Activated naive CD8-positive, alpha-beta T cell treated with anti-CD3 and anti-CD28 coated beads, Interleukin-2, amount 10 ng/mL, durations not matched to agents 7 days and 5 days (primary cell): ENCODE measurements at regions not wholly inside any gene's neighbourhood (a gene's known extent, or its start where the extent isn't known, plus 50 kb on each side); places are given as distances from the start of the nearest gene placed in this dataset.

Experiments
- ATAC-seq: fragments of 150-1000 bp; cut with Tn5 transposase; one replicate; pipeline ENCODE4 v1.10.0; 2021; ENCODE audit warnings: low read depth, moderate library complexity
- POLR2A ChIA-PET: fragments of 350-600 bp; sonication (Branson Sonifier 250); formaldehyde crosslinking; loops from one replicate; lab custom pipeline; 2021; ENCODE audit warnings: antibody characterized with exemption; lab: Charles Lee
- DNase-seq: peaks from one replicate; pipeline ENCODE4 v3.0.0; 2021
- H3K27ac Mint-ChIP-seq: one replicate; pipeline ENCODE4 v1.8.0; 2022; ENCODE audit warnings: mild to moderate bottlenecking, mixed read lengths
- H3K27me3 Mint-ChIP-seq: one replicate; pipeline ENCODE4 v1.8.0; 2022; ENCODE audit warnings: mild to moderate bottlenecking, moderate library complexity, mixed read lengths
- H3K36me3 Mint-ChIP-seq: one replicate; pipeline ENCODE4 v1.8.0; 2021; ENCODE audit warnings: mild to moderate bottlenecking, mixed read lengths
- H3K4me1 Mint-ChIP-seq: one replicate; pipeline ENCODE4 v1.8.0; 2021; ENCODE audit warnings: mixed read lengths
- H3K4me3 Mint-ChIP-seq: one replicate; pipeline ENCODE4 v1.8.0; 2022; ENCODE audit warnings: mild to moderate bottlenecking, moderate library complexity, mixed read lengths
- H3K9me3 Mint-ChIP-seq: one replicate; pipeline ENCODE4 v1.8.0; 2021; ENCODE audit warnings: mixed read lengths

DNA sequence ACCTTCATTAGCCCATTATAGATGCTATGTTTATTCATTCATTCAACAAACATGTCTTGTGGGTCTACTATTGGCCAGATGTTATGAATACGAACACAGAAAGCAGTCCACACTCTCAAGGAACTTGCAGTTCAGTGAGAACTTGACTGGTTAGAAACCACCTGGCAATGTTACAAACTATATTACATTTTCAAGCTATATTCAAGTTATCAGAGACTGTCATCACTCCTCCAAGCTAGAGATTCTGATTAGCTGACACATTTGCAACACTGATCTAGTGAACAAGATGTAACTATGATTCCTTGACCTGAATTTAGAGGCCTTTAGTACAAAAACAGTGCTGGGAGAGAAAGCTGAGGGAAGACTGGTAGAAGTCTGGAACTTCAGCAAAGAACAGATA lies 170.7 kb upstream of the EEA1 start:
- Mint-ChIP-seq H3K4me1 (peaks cover 11% of the 10 kb centered on the region), H3K27ac (no peak overlapping the region), H3K9me3 (no peaks in the 10 kb centered on the region), H3K27me3 (no peaks in the 10 kb centered on the region), H3K36me3 (peaks cover 2% of the 10 kb centered on the region), H3K4me3 (no peak overlapping the region)
- POLR2A ChIA-PET, result no interaction called here
- ATAC-seq, result no peak
- DNase-seq, result no peak

DNA sequence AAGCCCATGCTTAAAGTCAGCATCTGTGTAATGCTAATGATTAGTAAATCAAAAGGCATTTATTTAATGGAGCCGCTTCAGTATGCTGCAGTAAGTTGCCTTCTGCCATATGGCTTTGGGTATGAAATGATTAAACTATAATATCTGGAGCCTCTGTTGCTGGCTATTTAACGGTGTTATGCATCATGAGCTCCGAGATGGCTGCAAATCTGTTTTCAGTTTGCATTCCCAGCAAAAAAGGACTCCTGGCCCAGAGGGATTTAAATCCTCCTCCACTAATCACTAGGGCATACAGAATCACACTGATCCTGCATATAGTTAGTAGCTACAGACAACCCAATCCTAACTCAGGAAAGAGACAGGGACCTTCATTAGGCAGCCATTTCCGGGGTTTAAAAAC lies 171.5 kb upstream of the EEA1 start:
- ATAC-seq, result no peak
- peaks cover 2% of the 10 kb centered on the region for H3K36me3 Mint-ChIP-seq
- DNase-seq, result no peak
- POLR2A ChIA-PET, result no interaction called here
- no peak overlapping the region for H3K27ac Mint-ChIP-seq
- no peaks in the 10 kb centered on the region for H3K27me3 Mint-ChIP-seq
- H3K4me3 Mint-ChIP-seq, result no peak overlapping the region
- H3K9me3 Mint-ChIP-seq, result no peaks in the 10 kb centered on the region
- peaks cover 4% of the 10 kb centered on the region for H3K4me1 Mint-ChIP-seq

DNA sequence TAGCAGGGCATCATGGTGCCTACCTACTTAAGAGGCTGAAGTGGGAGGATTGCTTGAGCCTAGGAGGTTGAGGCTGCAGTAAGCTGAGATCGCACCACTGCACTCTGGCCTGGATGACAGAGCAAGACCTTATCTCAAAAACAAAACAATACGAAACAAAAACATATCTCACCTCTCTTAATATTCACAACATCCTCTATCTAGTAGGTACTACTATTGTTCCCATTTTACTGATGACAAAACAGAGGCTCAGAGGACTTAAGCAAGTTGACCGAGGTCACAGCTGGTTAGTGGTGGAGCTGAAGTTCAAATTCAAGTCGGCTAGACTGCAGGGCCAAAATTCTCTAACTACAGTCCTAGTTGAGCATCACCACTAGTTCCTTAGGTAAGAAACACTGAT lies 172.3 kb upstream of the EEA1 start:
- H3K27ac Mint-ChIP-seq, result no peak overlapping the region
- ATAC-seq, result no peak
- POLR2A ChIA-PET, result no interaction called here
- H3K4me1 Mint-ChIP-seq, result peaks cover 4% of the 10 kb centered on the region
- no peak overlapping the region for H3K4me3 Mint-ChIP-seq
- DNase-seq, result no peak
- H3K36me3 Mint-ChIP-seq, result peaks cover 2% of the 10 kb centered on the region
- H3K27me3 Mint-ChIP-seq, result no peaks in the 10 kb centered on the region
- no peaks in the 10 kb centered on the region for H3K9me3 Mint-ChIP-seq

DNA sequence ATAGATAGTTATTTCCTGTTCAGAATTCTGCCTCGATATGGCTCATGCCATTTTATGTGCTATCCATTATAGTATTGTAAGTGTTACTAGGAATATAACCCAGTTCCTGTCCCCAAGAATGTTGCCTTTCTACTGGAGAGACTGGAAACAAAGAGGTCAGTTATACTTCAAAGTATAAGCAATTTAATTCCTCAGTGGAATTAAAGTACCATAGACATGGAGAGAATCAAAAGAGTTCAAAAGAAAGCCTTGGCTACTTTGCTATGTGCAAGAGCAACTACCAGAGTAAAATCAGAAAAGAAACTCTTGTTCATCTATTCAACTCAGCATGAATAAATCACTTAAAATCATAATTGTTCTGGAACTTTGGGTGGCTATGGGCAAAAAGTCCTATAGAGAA lies 173.2 kb upstream of the EEA1 start:
- DNase-seq (no peak), ATAC-seq (no peak)
- Mint-ChIP-seq H3K4me3 (no peak overlapping the region), H3K27me3 (no peaks in the 10 kb centered on the region), H3K36me3 (peaks cover 2% of the 10 kb centered on the region), H3K9me3 (no peaks in the 10 kb centered on the region), H3K4me1 (peaks cover 4% of the 10 kb centered on the region), H3K27ac (no peak overlapping the region)
- POLR2A ChIA-PET, result no interaction called here

DNA sequence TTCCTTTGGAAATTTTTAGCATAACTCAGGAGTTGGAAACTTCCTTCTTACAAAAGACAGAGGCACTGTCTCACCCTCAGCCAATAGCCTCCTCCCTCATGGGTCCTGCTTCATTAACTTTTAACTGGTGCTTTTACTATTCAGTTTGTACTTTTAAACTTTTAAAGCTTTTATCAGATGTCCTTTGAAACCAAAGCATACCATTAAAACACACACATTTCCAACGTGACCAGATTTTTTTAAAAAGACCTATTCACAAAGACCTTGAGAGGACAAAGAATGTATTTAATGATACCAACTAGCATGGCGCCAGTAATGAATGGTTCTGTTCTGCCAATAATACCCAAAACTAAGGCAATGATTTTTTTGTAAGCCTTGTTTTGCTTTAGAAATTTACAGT lies 173.6 kb upstream of the EEA1 start:
- no peak for DNase-seq
- Mint-ChIP-seq H3K36me3 (no peaks in the 10 kb centered on the region), H3K27ac (no peak overlapping the region), H3K27me3 (no peaks in the 10 kb centered on the region), H3K4me1 (peaks cover 4% of the 10 kb centered on the region), H3K9me3 (no peaks in the 10 kb centered on the region), H3K4me3 (no peak overlapping the region)
- ATAC-seq, result no peak
- POLR2A ChIA-PET, result no interaction called here

DNA sequence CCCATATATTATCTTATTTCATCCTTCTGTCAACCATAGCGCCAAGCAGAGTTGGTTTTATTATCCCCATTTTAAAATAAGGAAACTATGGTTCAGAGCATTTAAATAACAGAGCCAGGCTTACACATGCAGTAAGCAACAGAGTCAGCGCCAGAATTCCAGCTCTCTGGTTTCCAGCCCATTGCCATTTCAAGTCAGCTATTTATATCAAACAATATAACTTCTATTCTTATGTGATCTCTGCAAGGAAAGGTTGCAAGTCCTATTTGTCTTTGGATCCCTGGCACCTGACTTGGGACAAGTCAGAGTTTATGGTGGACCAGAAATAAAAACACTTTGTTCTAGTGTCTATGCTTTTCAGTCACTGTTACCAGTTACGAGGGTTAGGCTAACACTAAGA lies 174.1 kb upstream of the EEA1 start:
- Mint-ChIP-seq H3K4me1 (peaks cover 3% of the 10 kb centered on the region), H3K9me3 (no peaks in the 10 kb centered on the region), H3K36me3 (no peaks in the 10 kb centered on the region), H3K4me3 (no peak overlapping the region), H3K27ac (no peak overlapping the region), H3K27me3 (no peaks in the 10 kb centered on the region)
- DNase-seq (no peak), ATAC-seq (no peak)
- POLR2A ChIA-PET, result no interaction called here

DNA sequence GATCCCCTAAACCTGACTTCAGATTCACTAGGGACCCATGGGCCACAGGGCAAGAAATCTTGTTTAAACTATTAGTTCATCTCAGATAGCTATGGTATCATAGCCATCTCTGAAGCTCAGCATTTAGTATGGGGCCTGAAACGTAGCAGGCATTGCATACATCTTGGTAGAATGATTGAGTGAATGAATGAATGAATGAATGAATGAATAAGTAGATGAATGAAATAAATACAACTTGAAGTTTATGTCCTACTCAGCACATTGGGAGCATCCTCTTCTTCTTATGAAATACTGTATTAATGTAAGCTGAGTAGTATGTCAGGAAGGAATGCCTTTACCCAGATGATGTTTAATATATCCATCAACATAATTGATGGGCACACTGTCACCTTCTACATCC lies 175.4 kb upstream of the EEA1 start:
- Mint-ChIP-seq H3K27me3 (no peaks in the 10 kb centered on the region), H3K27ac (no peak overlapping the region), H3K4me1 (no peaks in the 10 kb centered on the region), H3K4me3 (no peak overlapping the region), H3K36me3 (no peaks in the 10 kb centered on the region), H3K9me3 (no peaks in the 10 kb centered on the region)
- POLR2A ChIA-PET, result no interaction called here
- DNase-seq, result no peak
- no peak for ATAC-seq

DNA sequence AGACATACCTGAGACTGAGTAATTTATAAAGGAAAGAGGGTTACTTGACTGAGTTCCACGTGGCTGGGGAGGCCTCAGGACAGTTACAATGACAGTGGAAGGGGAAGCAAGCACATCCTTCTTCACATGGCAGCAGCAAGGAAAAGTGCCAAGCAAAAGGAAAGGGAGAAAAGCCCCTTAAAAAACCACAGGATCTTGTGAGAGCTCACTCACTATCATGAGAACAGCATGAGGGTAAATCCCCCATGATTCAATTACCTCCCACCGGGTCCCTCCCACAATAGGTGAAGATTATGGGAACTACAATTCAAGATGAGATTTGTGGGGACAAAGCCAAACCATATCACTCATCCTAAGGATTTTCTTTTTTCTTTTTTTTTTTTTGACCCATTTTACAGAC lies 177.8 kb upstream of the EEA1 start:
- Mint-ChIP-seq H3K36me3 (no peaks in the 10 kb centered on the region), H3K9me3 (no peaks in the 10 kb centered on the region), H3K27me3 (no peaks in the 10 kb centered on the region), H3K4me3 (no peak overlapping the region), H3K27ac (no peak overlapping the region), H3K4me1 (no peaks in the 10 kb centered on the region)
- POLR2A ChIA-PET, result no interaction called here
- no peak for DNase-seq
- ATAC-seq, result no peak

DNA sequence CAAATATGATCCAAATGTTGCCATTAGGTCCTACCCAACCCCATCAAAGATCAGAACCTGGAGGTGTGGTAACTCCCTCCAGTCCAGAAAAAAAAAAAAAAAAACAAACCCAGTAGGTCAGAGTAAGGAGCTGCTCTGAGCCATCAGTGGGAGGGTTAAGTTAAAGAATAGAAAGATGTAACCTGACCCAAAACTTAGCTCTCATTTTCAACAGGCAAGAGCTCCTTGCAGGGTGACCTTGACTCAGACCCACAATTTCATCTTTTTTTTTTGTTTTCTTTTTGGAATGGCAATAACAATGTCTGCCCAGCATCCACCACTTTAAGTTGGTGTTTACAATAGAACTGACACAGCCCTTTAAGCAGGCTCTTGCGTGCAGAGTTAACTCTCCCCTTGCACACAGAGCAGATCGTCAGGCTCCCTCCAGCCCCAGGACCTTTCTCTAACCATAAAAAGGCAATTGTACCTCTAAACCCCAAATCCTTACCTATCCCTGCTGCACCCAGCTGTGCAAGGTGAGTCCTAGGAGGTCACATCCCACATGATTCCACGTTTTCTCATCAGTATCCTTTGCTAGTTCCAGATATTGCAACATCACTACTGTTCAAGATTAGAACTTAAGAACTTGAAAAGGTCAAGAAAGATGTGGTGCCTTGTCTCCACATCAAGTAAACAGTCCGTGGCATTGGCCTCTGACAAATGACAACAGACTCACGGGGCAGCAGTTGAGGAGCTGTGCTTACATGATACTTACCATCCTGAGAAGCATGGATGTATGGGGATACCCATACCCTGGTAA lies 178.6 kb upstream of the EEA1 start:
- Mint-ChIP-seq H3K27ac (no peak overlapping the region), H3K36me3 (no peaks in the 10 kb centered on the region), H3K4me3 (no peak overlapping the region), H3K27me3 (no peaks in the 10 kb centered on the region), H3K4me1 (no peaks in the 10 kb centered on the region), H3K9me3 (no peaks in the 10 kb centered on the region)
- POLR2A ChIA-PET, result no interaction called here
- DNase-seq (no peak), ATAC-seq (no peak)

DNA sequence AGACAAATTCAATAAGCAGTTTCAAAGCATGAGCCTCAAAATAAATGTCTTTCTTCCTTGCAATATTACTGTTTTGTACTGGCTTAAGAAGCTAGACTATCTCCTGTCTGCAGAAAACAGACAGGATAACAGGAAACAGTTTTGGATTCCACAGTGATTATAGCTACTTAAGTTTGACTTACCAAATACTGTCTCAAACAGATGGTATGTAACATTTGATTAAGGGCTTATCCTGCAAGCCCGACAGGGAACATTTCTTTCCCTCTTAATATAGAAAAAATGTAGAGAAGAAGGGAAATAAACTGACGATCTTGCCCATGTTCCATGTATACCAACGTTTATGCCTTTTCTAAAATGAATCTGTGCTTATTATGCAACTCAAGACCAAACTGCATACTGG lies 179.9 kb upstream of the EEA1 start:
- no peak for ATAC-seq
- Mint-ChIP-seq H3K4me3 (no peak overlapping the region), H3K9me3 (no peaks in the 10 kb centered on the region), H3K27me3 (no peaks in the 10 kb centered on the region), H3K4me1 (no peaks in the 10 kb centered on the region), H3K27ac (no peak overlapping the region), H3K36me3 (no peaks in the 10 kb centered on the region)
- POLR2A ChIA-PET, result no interaction called here
- no peak for DNase-seq

DNA sequence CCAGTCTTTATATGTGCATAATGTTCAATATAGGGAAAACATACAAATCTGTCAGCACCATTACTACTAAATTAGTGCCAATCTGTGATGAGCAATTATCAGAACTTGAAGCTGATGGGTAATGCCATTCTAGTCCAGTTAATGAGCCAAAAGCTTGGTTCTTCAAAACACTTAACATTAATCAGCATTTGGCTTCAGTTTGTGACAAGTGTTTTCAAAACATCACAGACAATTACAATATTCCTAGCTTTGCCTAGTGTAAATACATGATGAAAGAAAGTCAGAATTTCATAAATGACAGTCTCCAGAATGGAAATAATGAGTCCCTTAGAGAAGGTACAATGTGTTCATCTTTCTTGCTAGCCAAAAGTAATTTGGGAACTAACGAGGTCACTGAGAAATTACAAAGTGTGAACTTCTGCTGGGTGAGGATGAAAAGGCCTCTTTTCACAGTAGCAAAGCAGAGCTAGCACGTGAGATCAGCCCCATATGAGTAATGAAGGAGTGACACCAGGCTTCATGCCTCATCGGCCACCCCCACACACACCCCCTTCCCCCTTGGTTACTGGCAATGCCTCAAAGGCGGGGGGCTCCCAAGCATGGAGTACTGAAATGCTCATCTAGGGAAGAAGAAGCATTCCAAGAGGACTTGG lies 180.6 kb upstream of the EEA1 start:
- no peaks in the 10 kb centered on the region for H3K9me3 Mint-ChIP-seq
- ATAC-seq (no peak), DNase-seq (no peak)
- POLR2A ChIA-PET, result no interaction called here
- H3K27me3 Mint-ChIP-seq, result no peaks in the 10 kb centered on the region
- H3K4me1 Mint-ChIP-seq, result no peaks in the 10 kb centered on the region
- H3K4me3 Mint-ChIP-seq, result no peak overlapping the region
- H3K36me3 Mint-ChIP-seq, result no peaks in the 10 kb centered on the region
- H3K27ac Mint-ChIP-seq, result no peak overlapping the region

DNA sequence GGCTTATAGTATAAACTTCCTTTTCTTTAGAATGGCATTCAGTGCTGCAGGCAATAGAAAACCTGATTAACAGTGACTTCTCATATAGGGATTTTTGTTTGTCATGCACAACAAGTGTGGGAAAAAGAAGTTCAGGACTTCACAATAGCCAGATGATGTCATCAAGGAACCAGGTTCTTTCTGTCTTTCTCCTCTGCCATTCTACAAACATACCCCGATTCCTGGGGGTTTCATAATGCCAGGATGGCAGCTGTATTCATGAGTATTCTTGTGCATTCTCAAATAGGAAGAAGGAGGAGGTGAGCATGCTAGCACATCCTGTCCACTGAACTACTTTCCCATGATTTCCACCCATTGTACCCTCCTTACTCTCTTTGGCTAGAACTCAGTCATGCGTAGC lies 182.7 kb upstream of the EEA1 start:
- H3K27me3 Mint-ChIP-seq, result peaks cover 3% of the 10 kb centered on the region

DNA sequence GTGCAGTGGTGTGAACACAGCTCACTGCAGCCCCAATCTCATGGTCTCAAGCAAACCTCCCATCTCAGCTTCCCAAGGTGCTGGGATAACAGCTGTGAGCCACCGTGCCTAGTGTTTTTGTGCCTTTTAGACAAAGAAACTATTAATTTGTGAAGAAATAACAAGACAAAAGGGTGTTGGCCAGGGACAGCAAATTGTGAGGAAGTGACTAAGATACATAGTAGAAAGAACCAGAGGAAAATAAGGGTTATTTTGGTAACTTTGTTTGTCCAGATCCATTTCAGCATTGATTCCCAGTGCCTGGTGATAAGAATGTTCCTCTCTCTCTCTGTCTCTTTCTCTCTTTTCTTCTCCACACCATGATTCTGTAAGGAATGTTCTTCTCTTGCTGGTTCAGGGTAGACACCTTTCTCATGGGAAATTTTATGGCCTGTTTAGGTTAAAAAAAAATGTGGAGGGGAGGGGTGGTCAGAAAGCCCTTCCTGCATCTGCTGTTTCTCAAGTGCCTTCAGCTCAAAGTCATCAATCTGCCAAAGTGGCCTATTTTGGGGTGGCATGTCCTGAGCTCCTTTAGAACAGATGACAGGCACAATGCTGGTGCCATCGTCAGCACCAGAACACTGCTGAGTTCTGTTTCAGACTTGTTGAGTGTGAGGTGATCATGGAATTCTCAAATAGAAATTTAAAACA lies 184.4 kb upstream of the EEA1 start:
- DNase-seq (no peak), ATAC-seq (no peak)
- H3K36me3 Mint-ChIP-seq, result no peaks in the 10 kb centered on the region
- H3K27ac Mint-ChIP-seq, result no peak overlapping the region
- H3K4me1 Mint-ChIP-seq, result no peaks in the 10 kb centered on the region
- POLR2A ChIA-PET, result no interaction called here
- no peaks in the 10 kb centered on the region for H3K9me3 Mint-ChIP-seq
- H3K4me3 Mint-ChIP-seq, result no peak overlapping the region
- H3K27me3 Mint-ChIP-seq, result peaks cover 3% of the 10 kb centered on the region

More for the DNA sequence above, 182.7 kb upstream of the EEA1 start:
- H3K36me3 Mint-ChIP-seq, result no peaks in the 10 kb centered on the region
- ATAC-seq, result no peak
- H3K4me3 Mint-ChIP-seq, result no peak overlapping the region
- H3K27ac Mint-ChIP-seq, result no peak overlapping the region
- DNase-seq, result no peak
- H3K4me1 Mint-ChIP-seq, result no peaks in the 10 kb centered on the region
- H3K9me3 Mint-ChIP-seq, result no peaks in the 10 kb centered on the region
- POLR2A ChIA-PET, result no interaction called here

DNA sequence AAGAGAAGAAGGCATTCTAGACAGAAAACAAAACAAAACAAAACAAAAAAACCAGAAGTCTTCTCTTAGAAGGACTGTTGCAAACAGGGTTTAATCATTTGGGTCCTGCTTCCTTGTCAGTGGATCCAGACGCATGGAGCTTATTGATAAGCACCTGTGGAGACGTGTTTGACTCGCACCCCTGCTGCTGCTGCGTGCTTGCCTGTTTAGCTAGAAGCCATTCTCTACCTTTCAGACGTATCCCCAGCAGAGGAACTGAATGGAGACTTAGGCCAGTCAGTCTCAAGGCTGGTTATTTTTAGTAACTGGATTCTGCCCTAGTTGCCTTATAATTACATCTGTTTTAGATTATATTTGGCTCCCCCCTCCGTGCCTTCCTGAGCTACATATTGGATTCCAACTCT lies 186.1 kb upstream of the EEA1 start:
- H3K4me3 Mint-ChIP-seq, result no peak overlapping the region
- DNase-seq (no peak), ATAC-seq (no peak)
- H3K27me3 Mint-ChIP-seq, result peaks cover 12% of the 10 kb centered on the region
- no peak overlapping the region for H3K27ac Mint-ChIP-seq
- POLR2A ChIA-PET, result no interaction called here
- no peaks in the 10 kb centered on the region for H3K36me3 Mint-ChIP-seq
- no peaks in the 10 kb centered on the region for H3K4me1 Mint-ChIP-seq
- no peaks in the 10 kb centered on the region for H3K9me3 Mint-ChIP-seq
